GM12878 (cell line): ENCODE measurements at regions not wholly inside any gene's neighbourhood (a gene's known extent, or its start where the extent isn't known, plus 50 kb on each side); places are given as distances from the start of the nearest gene placed in this dataset.

ENCODE experiments used
- IKZF2 ChIP-seq, 2 experiments: fragments of 450-650 bp; IDR thresholded peaks; 2 replicates each; pipeline ENCODE4 v1.6.1; 2017; ENCODE audit warnings: mild to moderate bottlenecking in 2 of 2, moderate library complexity in 2 of 2
- TF ChIP-seq, protein P1 (sequence below): fragments of 450-650 bp; IDR thresholded peaks from 2 replicates; pipeline ENCODE4 v1.6.1; 2016; ENCODE audit warnings: mild to moderate bottlenecking, moderate library complexity, borderline replicate concordance
- TF ChIP-seq, protein P2 (sequence below): fragments of 450-650 bp; IDR thresholded peaks from 2 replicates; pipeline ENCODE4 v1.6.1; 2017; ENCODE audit warnings: mild to moderate bottlenecking, moderate library complexity
- TF ChIP-seq, protein P3 (sequence below): IDR thresholded peaks from 2 replicates; pipeline ENCODE4 v1.6.1; 2012; ENCODE audit warnings: low read depth, low read length, improper control_type of control experiment
- TF ChIP-seq, protein P4 (sequence below): fragments of 450-650 bp; formaldehyde crosslinking; IDR thresholded peaks from 2 replicates; pipeline ENCODE4 v1.4.0; 2020; ENCODE audit warnings: mild to moderate bottlenecking, moderate library complexity
- TF ChIP-seq, protein P5 (sequence below): IDR thresholded peaks from 2 replicates; pipeline ENCODE4 v1.6.1; 2011; ENCODE audit warnings: mild to moderate bottlenecking, low read depth, low read length, moderate library complexity; ENCODE audit not compliant: insufficient replicate concordance
- TF ChIP-seq, protein P6 (sequence below): fragments of 150-350 bp; IDR thresholded peaks from 2 replicates; pipeline ENCODE4 v1.6.1; 2016; ENCODE audit warnings: low read depth, low read length

DNA sequence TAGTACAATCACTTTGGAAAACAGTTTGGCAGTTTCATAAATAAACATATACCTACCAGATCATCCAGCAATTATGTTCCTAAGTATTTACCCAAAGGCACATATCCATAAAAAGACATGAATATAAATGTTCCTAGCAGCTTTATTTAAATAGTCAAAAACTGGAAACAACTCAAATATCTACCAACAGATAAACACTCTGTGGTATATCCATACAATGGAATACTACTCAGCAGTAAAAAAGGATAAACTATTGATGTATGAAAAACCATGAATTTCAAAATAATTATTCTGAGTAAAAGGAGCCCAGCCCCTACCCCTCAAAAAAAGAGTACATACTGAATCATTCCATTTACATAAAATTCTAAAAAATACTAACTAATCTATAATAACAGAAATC, 232.7 kb upstream of the SLC30A5 start (continued):
- TF ChIP-seq, protein P1, sequence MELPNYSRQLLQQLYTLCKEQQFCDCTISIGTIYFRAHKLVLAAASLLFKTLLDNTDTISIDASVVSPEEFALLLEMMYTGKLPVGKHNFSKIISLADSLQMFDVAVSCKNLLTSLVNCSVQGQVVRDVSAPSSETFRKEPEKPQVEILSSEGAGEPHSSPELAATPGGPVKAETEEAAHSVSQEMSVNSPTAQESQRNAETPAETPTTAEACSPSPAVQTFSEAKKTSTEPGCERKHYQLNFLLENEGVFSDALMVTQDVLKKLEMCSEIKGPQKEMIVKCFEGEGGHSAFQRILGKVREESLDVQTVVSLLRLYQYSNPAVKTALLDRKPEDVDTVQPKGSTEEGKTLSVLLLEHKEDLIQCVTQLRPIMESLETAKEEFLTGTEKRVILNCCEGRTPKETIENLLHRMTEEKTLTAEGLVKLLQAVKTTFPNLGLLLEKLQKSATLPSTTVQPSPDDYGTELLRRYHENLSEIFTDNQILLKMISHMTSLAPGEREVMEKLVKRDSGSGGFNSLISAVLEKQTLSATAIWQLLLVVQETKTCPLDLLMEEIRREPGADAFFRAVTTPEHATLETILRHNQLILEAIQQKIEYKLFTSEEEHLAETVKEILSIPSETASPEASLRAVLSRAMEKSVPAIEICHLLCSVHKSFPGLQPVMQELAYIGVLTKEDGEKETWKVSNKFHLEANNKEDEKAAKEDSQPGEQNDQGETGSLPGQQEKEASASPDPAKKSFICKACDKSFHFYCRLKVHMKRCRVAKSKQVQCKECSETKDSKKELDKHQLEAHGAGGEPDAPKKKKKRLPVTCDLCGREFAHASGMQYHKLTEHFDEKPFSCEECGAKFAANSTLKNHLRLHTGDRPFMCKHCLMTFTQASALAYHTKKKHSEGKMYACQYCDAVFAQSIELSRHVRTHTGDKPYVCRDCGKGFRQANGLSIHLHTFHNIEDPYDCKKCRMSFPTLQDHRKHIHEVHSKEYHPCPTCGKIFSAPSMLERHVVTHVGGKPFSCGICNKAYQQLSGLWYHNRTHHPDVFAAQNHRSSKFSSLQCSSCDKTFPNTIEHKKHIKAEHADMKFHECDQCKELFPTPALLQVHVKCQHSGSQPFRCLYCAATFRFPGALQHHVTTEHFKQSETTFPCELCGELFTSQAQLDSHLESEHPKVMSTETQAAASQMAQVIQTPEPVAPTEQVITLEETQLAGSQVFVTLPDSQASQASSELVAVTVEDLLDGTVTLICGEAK = no peak
- TF ChIP-seq, protein P2, sequence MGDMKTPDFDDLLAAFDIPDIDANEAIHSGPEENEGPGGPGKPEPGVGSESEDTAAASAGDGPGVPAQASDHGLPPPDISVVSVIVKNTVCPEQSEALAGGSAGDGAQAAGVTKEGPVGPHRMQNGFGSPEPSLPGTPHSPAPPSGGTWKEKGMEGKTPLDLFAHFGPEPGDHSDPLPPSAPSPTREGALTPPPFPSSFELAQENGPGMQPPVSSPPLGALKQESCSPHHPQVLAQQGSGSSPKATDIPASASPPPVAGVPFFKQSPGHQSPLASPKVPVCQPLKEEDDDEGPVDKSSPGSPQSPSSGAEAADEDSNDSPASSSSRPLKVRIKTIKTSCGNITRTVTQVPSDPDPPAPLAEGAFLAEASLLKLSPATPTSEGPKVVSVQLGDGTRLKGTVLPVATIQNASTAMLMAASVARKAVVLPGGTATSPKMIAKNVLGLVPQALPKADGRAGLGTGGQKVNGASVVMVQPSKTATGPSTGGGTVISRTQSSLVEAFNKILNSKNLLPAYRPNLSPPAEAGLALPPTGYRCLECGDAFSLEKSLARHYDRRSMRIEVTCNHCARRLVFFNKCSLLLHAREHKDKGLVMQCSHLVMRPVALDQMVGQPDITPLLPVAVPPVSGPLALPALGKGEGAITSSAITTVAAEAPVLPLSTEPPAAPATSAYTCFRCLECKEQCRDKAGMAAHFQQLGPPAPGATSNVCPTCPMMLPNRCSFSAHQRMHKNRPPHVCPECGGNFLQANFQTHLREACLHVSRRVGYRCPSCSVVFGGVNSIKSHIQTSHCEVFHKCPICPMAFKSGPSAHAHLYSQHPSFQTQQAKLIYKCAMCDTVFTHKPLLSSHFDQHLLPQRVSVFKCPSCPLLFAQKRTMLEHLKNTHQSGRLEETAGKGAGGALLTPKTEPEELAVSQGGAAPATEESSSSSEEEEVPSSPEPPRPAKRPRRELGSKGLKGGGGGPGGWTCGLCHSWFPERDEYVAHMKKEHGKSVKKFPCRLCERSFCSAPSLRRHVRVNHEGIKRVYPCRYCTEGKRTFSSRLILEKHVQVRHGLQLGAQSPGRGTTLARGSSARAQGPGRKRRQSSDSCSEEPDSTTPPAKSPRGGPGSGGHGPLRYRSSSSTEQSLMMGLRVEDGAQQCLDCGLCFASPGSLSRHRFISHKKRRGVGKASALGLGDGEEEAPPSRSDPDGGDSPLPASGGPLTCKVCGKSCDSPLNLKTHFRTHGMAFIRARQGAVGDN = no peak
- TF ChIP-seq, protein P3, sequence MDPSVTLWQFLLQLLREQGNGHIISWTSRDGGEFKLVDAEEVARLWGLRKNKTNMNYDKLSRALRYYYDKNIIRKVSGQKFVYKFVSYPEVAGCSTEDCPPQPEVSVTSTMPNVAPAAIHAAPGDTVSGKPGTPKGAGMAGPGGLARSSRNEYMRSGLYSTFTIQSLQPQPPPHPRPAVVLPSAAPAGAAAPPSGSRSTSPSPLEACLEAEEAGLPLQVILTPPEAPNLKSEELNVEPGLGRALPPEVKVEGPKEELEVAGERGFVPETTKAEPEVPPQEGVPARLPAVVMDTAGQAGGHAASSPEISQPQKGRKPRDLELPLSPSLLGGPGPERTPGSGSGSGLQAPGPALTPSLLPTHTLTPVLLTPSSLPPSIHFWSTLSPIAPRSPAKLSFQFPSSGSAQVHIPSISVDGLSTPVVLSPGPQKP = no peak
- TF ChIP-seq, protein P4, sequence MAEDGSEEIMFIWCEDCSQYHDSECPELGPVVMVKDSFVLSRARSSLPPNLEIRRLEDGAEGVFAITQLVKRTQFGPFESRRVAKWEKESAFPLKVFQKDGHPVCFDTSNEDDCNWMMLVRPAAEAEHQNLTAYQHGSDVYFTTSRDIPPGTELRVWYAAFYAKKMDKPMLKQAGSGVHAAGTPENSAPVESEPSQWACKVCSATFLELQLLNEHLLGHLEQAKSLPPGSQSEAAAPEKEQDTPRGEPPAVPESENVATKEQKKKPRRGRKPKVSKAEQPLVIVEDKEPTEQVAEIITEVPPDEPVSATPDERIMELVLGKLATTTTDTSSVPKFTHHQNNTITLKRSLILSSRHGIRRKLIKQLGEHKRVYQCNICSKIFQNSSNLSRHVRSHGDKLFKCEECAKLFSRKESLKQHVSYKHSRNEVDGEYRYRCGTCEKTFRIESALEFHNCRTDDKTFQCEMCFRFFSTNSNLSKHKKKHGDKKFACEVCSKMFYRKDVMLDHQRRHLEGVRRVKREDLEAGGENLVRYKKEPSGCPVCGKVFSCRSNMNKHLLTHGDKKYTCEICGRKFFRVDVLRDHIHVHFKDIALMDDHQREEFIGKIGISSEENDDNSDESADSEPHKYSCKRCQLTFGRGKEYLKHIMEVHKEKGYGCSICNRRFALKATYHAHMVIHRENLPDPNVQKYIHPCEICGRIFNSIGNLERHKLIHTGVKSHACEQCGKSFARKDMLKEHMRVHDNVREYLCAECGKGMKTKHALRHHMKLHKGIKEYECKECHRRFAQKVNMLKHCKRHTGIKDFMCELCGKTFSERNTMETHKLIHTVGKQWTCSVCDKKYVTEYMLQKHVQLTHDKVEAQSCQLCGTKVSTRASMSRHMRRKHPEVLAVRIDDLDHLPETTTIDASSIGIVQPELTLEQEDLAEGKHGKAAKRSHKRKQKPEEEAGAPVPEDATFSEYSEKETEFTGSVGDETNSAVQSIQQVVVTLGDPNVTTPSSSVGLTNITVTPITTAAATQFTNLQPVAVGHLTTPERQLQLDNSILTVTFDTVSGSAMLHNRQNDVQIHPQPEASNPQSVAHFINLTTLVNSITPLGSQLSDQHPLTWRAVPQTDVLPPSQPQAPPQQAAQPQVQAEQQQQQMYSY (CRISPR knock-in tag) = no peak
- TF ChIP-seq, protein P5, sequence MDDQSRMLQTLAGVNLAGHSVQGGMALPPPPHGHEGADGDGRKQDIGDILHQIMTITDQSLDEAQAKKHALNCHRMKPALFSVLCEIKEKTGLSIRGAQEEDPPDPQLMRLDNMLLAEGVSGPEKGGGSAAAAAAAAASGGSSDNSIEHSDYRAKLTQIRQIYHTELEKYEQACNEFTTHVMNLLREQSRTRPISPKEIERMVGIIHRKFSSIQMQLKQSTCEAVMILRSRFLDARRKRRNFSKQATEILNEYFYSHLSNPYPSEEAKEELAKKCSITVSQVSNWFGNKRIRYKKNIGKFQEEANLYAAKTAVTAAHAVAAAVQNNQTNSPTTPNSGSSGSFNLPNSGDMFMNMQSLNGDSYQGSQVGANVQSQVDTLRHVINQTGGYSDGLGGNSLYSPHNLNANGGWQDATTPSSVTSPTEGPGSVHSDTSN = no peak
- TF ChIP-seq, protein P6, sequence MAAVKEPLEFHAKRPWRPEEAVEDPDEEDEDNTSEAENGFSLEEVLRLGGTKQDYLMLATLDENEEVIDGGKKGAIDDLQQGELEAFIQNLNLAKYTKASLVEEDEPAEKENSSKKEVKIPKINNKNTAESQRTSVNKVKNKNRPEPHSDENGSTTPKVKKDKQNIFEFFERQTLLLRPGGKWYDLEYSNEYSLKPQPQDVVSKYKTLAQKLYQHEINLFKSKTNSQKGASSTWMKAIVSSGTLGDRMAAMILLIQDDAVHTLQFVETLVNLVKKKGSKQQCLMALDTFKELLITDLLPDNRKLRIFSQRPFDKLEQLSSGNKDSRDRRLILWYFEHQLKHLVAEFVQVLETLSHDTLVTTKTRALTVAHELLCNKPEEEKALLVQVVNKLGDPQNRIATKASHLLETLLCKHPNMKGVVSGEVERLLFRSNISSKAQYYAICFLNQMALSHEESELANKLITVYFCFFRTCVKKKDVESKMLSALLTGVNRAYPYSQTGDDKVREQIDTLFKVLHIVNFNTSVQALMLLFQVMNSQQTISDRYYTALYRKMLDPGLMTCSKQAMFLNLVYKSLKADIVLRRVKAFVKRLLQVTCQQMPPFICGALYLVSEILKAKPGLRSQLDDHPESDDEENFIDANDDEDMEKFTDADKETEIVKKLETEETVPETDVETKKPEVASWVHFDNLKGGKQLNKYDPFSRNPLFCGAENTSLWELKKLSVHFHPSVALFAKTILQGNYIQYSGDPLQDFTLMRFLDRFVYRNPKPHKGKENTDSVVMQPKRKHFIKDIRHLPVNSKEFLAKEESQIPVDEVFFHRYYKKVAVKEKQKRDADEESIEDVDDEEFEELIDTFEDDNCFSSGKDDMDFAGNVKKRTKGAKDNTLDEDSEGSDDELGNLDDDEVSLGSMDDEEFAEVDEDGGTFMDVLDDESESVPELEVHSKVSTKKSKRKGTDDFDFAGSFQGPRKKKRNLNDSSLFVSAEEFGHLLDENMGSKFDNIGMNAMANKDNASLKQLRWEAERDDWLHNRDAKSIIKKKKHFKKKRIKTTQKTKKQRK = no peak
- TF ChIP-seq IKZF2 (IDR thresholded peaks at IDR 0.05) = no peak
